GM18520 (cell line): ENCODE measurements at regions not wholly inside any gene's neighbourhood (a gene's known extent, or its start where the extent isn't known, plus 50 kb on each side); places are given as distances from the start of the nearest gene placed in this dataset.

Experiments used
- ATAC-seq: cut with Tn5 transposase; IDR thresholded peaks from one replicate; pipeline ENCODE4 v1.9.1; 2021; ENCODE audit not compliant: unreplicated experiment

DNA sequence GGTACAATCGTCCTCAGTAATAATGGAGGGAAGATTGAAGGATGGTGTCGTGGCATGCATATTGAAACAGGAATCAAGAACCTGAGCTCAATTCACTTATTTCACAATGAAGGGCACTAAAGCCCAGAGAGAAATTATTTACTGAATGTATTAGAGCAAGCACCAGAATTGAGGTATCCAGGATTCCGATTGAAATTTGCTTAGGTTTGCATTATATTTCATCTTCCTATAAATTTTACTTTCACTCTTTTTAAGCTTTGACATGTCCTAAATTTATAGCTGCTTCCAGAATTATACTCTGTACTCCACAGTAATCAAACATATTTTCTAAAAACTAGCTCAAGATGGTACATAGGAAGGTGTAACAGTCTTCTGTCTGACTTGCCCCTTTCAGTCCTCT lies 454.9 kb upstream of the HTR2A start:
- no peak for ATAC-seq

DNA sequence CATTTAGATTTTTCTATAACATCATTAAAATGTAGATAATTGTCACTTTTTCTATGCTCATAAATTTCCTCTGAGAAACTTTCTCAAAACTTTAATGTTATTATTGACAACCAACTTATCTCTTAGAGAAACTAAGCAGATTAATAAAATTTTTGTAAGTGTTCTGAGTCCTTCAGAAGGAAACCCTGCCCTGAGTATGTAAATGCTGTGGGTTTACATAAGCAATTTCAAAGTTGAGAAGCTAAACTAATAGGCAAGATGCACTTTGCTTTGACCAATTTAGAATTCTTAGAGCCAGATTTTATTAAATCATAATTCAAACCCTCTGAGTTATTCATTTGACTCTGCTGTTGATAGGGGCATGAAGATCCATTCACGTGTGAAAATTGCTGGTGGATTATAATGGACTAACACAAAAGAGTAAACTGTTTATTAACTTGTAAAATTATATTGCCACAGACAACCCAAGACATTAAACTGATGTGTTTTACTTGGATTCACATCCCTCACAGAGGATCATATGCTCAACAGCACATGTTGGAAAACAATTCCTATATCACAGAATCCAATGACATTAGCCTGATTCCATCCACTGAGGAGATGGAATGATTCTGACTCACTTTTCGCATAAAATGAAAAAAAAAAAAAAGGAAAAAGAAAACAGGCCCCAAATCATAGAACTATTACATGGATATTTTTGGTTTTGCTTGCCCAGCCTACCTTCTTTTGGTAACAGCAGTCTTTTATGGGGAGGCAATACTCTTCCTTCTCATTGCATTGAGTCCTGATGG lies 453.7 kb upstream of the HTR2A start:
- no peak for ATAC-seq

DNA sequence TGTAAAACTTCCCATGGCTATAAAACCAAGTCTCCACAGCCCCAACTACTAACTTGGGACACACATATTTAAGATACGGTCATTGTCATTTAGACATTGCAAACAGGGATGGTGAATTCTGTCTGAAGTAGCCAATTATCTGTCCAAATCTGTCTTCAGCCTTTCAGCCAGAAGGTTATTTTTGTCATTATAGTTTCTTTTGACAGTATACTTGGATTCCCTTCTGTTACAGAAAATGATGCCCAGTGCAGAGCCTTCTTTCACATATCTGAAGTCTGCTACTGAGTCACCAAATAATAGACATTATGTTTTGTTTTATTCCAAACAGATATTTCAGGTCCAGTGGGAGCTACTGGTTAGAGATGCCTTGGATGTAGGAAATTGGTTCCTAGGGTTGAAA lies 452.4 kb upstream of the HTR2A start:
- no peak for ATAC-seq

DNA sequence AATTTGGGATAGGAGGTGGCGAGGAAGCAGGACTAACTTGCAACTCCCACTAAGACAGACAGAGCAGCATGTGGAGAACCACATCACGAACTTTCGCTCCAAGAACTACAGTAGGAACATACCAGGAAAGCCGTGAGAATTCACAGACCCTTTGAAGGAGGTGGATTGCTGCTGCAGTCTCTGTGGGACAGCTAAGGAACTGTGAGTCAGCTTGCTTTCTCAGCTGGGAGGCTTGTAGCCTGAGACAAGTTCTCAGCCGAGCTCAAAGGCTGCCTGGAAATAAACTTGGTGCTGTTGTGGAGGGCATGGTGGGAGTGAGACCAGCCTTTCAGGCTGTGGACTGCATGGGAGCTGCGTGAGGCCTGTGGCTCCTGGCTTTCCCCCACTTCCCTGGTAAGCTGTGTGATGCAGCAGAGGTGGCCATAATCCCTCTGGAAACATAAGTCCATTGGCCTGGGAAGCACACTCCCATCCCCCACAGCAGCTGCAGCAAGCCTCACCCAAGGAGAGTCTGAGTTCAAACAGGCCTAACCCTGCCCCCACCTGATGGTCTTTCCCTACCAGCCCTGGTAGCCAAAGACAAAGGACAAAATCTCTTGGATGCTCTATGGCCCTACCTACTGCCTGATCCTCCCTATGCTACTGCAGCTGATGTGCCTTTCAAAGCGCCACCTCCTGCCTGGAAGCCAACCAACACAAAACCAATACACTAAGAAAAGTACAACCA lies 441.1 kb upstream of the HTR2A start:
- no peak for ATAC-seq

- ATAC-seq, result no peak
These were observed 437.3 kb upstream of the HTR2A start for GRCh38 chr13:47334173-47334572.

- no peak for ATAC-seq
These were observed 435.3 kb upstream of the HTR2A start for GRCh38 chr13:47332149-47332548.

DNA sequence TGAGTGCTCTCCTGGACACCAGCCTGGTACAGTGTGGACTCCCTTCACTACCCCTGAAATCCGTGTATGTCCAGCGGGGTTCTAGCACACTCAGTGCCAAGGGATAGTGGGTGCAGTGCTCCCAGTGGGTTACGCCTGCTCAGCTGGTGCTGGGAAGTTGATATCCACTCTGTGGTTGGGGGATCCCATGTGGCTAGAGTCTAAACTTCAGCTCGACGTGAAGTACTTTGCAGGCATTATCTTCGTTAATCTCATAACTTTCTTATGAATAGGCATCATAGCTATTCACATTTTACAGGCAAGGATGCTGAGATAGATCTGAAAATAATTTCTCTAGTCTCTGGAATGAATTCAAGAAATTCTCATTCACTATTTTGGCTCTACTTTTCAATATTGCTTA lies 433.2 kb upstream of the HTR2A start:
- ATAC-seq, result no peak

GRCh38 chr13:47327861-47328260 lies 431.0 kb upstream of the HTR2A start:
- ATAC-seq, result no peak

DNA sequence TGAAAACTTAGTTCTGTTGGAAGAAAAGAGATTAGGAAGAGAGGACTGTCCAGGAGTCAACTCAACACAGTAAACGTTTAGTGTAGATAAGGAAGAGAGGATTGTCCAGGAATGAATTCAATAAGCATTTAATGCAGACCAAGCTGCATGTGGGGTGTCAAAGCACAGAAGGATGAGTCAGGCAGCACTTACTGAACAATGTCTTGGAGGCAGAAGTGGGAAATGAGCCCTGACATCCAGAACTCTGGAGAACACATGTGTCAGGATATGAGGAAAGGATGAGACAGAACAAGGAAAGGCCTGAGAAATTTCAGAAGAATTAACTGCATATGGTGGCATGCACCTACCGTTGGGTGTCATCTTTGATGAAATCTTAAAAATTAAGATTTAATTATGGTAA lies 429.2 kb upstream of the HTR2A start:
- ATAC-seq, result no peak

DNA sequence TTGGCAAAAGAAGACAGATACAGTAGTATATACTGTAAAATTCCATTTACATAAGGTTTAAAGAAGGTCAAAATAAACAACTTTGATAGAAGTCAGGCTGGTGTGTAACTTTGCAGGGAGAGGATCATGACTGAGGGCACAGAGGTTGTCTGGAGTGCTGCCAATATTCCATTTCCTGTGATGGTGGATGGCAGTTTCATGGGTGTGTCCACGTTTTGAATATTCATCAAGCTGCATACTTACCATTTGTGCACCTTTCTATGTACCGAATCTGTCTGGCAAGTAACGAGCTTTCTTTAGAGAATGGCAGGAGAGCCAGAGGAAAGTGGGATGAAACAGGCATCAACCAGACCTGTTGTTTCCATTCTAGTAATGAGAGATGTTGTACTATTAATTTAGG lies 420.5 kb upstream of the HTR2A start:
- ATAC-seq, result no peak

- no peak for ATAC-seq
These were observed 413.5 kb upstream of the HTR2A start for GRCh38 chr13:47310401-47310800.

DNA sequence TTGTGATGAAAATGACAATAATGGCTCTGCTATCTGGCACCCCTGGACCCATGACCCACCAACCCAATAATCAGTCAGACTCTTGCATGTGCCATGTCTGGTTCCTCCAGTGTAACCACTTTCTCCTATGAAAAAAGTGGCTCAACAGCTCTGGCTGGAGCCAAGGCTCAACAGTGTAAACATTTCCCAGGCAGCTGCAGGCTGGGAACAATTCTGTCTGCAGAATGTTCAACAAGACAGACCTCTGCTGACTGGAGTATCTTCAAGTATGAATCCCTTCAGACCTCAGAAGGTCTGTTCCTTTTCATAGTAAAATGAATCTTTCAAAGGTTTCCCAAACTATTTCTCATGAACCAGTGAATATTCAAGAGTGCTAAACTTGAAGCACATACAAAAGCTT lies 410.1 kb upstream of the HTR2A start:
- ATAC-seq, result no peak

DNA sequence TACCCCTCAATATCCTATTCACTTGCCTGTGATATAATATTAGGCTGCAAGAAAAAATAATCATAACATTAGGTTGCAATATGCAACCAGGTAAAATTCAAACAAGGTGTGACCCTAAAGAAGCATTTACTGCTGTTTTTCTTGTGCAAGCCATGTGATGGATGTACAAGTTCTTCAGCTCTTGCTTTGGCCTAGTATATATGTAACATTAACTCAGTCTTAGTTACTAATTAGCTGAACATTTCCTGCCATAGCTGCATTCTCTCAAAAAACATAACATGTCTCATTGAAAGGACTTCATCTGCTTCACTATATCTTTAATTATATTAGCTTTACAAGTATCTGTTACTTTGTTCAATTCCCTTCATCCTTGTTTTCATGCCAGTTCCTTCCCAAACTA lies 406.8 kb upstream of the HTR2A start:
- ATAC-seq, result no peak

- no peak for ATAC-seq
These were observed 402.5 kb upstream of the HTR2A start for GRCh38 chr13:47299304-47299703.

GRCh38 chr13:47298506-47298905 lies 401.7 kb upstream of the HTR2A start:
- ATAC-seq, result no peak

- ATAC-seq, result no peak
These were observed 397.8 kb upstream of the HTR2A start for GRCh38 chr13:47294691-47295090.

DNA sequence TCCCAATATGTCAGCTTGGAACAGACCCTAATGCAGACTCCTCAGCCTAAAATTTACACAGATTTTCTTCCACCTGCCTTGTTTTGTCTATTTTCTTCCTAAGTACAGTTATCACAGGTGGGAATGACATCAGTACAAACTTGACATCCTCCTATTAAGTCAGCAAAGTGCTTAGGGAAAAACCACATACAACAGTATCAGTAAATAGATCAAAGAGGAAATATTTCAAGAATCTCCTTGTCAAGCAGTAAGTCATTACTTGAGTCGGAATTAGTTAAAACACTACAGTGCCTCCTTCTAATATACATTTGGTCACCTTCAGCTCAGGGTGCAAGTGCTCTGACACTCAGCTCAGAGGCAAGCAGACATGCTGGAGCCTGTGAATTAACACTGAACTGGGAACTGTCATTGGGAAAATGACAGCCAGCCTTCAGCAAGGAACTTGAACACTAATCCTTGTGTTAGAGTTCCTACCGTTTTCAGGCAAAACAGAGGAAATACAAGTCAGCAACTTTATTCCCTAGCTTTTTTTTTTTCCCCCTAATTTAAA lies 394.3 kb upstream of the HTR2A start:
- ATAC-seq, result no peak

- no peak for ATAC-seq
These were observed 392.7 kb upstream of the HTR2A start for GRCh38 chr13:47289567-47289966.

DNA sequence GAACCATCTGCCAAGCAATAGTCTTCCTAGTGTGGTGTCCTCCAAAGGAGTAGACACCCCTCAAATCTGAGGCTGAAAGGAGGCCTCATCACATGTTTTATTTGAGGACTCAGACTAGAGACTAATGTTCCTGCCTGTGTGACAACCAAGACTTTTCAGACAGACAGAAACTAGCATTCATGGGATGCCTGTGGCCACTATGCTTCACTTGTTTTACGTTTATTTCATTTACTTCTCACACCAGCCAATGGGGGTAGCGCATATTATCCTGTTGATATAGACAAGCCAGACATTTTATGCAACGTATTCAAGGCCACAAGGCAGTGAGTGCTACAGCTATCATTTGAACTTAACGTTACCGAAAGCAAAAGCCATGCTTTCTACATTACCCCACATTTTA lies 391.7 kb upstream of the HTR2A start:
- no peak for ATAC-seq

DNA sequence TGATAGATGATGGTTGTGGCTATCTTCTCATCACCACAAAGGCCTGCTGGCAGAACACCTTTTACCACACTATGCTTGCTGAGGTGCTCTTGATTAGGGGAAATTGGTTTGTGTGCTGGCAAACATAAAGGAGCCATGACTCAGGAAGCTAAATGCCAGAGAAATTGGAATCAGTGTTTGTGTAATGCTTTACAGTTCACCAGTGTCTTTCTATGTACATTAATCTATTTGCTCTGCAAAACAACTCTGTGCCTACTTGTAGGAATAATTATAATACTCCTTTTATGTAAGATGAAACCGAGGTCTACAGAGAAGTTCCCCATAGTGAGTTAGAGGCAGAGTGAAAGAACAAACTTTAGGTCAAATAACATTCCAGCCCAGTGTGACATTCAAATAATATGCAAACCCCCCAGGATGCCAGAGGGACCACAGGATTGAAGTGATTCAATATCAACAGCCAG lies 390.5 kb upstream of the HTR2A start:
- ATAC-seq, result no peak

- no peak for ATAC-seq
These were observed 385.1 kb upstream of the HTR2A start for GRCh38 chr13:47281991-47282390.

DNA sequence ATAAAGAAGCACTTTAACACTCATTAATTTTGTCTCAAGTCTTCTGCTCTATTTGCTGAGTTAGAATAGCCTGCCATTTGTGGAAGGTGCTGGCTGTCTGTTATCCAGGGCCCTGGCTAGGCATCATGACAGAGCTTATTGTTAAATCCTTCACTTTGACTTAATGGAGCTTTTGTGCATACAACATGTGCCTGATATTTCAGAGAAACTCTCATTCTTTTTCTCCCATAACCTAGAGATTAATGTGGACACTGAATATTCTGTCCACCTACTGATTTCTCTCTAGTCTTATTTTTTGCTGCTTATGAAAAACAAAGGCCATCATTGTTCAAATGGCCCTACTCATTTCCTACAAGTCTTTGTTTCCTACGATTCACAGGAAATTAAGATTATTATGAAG lies 383.1 kb upstream of the HTR2A start:
- no peak for ATAC-seq
